HK-2 (cell line): ENCODE measurements at regions not wholly inside any gene's neighbourhood (a gene's known extent, or its start where the extent isn't known, plus 50 kb on each side); places are given as distances from the start of the nearest gene placed in this dataset.
"Not testable (repeated sequence)": the region's sequence is repeated elsewhere in the genome, so short reads cannot be mapped to it uniquely, and the experiment has no call there.

Experiments used
- DNase-seq: peaks from one replicate; pipeline ENCODE4 v3.0.0-alpha.2; 2018; ENCODE audit not compliant: unreplicated experiment

DNA sequence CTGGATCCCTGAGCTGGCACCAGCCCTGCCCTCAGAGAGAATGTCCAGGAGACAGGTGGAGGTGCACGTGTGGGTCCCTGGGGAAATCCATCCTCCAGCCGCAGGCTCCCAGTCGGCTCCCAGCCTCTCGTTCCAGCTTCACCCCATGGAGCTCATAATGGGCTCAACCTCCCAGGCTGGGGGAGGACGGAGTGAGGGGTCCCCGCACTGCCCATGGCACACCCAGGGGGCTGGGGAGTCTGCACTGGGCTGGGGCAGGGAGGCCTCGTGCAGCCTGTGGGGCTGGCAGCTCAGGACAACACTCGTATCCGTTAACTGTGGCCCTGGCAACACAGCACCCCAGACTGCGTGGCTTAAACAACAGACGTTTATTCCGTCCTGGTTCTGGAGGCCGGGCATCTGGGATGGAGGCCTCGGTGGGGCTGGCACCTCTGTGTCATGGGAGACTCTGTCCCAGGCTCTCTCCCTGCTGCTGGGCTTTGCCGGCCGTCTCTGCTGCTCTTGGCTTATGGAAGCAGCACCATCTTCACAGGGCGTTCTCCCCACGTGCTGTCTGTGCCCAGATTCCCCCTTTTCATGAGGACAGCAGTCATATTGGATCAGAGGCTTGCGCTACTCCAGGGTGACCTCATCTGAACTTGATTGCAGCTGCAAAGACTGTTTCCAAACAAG lies 223.6 kb downstream of the TMEM121 start:
- not testable (repeated sequence) for DNase-seq

DNA sequence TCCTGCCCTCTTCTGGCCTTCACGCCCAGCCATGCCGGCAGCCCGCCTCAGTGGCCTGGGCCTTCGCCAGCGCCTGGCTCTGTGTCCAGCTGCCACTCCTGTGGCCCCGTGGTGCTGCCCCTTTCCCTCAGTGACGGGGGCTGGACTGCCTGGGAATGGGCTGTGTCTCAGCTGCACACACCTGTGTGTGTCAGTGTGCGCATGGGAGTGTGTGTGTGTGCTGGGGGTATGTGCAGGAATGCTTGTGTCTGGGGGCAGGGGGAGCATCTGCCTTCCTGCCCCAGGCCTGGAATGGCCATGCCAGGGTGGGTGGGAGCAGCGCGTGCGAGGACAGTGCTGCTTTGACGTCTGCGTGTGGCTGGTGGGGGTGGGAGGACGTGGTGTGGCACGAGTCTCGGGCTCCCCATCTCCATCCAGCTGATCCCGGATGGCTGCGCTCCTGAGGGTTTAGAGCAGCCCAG lies 224.9 kb downstream of the TMEM121 start:
- DNase-seq = not testable (repeated sequence)

DNA sequence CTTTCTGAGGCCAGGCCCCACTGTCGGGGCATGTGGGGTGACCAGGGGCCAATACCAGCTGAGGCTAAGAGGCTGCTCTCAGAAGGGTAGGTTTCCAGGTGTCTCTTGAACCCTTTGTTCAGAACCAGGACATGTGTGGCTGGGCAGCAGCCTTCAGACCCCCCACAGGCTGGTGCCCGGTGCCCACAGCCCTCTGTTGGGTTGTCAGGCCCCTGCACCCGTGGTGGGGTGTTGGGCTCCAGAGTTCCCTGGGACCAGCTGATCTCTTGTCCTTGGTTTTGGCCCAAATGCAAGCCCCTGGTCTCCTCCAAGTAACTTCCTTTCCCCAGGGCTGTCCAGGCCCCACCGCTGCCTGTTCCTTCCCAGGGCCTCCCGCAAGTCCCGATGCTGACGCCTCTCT lies 226.0 kb downstream of the TMEM121 start:
- DNase-seq = not testable (repeated sequence)

DNA sequence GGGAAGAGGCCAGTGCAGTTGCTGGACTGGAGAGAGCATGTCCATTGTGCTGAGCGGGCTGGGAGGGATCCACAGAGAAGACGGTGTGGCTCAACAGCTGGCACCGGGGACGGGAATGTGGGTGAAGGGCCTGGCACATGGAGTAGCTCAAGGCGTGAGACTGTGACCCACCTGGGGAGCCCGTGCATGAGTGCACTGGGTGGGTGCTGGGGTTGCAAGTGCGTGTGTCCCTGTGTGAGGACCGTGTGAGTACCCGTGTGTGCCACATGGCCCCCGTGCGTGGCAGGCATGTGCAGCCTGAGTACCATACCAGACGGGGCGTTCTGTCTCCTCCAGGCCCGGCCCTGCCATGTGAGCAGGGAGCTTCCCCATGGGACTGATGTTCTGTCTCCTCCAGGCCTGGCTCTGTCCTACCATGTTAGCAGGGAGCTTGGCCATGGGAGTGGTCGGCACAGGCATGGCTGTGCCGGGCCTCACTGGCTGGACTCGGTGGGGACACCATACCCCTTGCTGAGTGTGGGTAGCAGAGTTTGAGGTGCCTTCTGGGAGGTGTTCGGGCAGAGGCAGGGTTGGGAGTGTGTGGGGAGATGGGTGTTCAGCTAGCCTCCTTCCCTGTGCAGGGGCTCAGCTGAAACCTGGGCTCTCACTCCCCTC lies 234.4 kb downstream of the TMEM121 start:
- DNase-seq = no peak

DNA sequence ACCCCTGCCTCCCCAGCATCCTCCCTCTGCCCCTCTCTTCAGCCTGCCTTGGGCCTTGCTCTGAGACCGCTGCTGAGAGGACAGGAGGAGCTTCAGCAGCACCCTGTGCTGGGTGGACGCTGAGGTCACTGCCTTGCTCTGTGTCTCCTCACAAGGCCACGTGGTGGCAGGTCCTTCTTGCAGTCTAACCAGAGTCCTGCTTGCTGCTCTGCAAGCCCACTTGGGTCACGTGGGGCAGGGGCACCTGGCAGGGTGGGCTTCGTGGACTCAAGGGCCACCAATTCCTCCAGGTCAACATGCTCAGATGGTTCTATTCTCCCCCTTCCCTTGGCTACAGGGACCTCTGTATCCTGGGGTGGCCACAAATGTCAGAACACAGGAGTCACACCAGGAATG lies 235.0 kb downstream of the TMEM121 start:
- not testable (repeated sequence) for DNase-seq

DNA sequence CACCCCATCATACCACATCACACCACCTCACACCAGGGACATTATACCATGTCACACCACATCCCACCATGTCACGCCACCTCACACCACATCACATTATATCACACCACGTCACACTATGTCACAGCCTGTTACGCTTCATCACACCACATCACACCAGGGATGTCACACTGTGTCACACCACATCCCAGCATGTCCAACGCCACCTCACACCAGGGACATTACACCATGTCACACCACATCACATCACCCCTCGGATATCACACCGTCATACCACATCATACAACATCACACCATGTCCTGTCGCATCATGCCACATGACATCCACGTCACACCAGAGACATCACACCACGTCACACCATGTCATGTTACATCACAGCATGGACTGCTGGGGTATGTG lies 235.5 kb downstream of the TMEM121 start:
- no peak for DNase-seq

DNA sequence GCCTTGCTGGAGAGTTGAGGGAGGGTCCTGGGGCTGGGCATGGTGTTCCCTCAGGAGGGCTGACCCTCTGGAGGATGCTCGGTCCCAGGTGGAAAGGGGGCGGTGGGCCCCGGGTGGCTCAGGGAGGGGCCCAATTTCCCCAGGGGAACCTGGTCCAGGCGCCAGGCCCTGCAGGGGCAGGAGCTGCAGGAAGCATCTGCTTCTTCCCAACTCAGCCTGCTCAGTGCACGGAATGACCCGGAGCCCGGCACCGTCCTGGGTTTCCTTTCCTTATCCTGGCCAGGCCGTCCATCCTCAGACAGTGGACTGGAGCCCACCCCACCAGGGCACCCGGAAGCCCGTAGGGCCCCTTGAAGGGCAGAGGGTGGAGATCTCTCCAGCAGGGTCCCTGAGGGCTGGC lies 235.9 kb downstream of the TMEM121 start:
- DNase-seq = not testable (repeated sequence)

DNA sequence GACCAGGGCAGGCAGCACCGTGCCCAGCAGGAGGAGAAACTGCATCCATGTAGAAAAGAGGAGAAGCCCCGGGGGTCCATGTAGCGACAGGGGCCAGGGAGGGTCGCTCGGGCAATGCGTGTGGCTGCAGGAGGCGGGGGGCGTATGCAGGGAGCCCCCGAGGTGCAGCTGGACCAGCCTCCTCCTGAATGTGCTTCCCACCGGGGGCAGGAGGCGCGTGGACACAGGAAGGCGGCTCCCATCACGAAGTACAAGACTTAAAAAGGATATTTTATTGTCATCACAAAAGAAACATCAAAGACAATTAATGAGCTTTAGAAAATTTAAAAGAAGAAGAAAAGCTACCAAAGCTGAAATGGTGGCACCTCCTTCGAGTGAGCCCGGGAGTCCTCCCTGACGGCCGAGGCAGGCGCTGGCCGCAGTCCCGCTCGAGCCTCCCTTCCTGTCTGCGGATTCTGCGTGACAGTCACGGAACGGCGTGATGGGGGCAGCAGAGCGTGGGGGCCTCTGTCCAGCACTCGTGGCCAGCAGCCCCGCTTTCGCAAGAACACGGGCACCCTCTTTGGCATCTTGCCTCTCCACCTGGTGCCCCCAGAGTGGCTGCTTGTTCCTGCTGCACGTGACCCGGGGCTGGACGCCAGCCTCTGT lies 238.0 kb downstream of the TMEM121 start:
- DNase-seq = not testable (repeated sequence)

DNA sequence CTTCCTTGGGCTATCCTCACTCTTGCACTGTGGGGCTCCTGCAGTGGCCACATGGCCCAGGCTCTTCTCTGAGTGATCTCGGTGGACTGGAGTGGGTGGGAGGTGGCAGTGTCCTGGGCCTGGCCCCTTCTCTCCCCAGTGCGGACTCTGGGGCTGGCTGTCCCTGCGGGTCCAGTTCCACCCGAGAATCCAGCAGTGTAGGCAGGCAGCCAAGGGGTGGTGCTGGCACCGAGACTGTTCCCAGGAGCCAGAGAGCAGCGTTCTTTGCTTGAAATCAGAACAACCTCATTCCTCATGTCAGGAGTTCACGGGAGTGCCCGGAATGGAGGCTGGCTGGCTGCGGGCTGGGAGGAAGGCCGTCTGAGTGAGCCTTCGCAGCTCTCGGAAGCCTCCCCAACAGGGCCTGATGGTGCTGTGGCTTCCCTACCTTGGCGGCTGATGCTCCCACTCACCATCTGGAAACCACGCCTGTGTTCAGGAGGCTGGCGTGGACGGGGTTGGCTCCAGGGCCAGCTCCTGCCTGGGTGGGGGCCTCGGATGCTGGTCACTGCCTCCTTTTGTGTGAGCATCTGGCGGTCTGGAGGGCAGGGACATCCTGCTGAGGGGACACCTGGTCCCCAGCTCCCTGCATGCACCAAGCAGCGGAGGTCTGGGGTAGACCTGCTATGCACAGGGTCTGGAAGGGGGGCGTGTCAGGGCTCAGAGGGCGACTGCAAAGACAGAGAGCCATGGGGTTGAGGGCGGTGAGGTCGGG lies 238.9 kb downstream of the TMEM121 start:
- not testable (repeated sequence) for DNase-seq

DNA sequence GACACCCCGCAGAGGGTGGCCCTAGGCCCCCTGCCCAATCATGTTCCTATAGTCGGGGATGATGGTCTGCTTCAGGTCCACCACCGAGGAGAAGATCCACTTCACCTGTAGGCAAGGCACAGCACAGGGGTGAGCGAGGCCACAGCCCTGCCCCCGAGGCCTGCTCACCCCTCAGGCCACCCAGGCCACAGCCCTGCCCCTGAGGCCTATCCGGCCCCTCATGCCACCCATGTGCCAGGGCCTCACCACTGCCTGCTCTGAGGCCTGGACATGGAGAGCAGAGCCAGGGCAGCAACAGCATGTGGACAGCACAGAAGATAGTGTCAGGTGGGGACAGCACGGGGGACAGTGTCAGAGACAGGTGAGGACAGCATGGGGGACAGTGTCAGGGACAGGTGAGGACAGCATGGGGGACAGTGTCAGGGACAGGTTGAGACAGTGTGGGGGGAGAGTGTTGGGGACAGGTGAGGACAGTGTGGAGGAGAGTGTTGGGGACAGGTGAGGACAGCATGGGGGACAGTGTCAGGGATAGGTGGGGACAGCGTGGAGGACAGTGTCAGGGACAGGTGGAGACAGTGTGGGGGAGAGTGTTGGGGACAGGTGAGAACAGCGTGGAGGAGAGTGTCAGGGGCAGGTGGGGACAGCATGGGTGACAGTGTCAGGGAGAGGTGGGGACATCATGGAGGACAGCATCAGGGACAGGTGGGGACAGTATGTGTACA lies 239.7 kb downstream of the TMEM121 start:
- DNase-seq = no peak

DNA sequence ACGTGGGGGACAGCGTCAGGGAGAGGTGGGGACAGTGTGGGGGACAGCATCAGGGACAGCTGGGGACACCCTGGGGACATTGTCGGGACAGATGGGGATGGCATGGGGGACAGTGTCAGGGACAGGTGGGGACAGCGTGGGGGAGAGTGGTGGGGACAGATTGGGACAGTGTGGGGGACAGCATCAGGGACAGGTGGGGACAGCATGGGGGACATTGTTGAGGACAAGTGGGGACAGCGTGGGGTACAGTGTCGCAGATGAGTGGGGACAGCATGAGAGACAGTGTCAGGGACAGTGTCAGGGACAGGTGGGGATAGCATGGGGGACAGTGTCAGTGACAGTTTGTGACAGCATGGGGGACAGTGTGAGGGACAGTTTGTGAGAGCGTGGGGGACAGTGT lies 240.9 kb downstream of the TMEM121 start:
- DNase-seq = no peak

DNA sequence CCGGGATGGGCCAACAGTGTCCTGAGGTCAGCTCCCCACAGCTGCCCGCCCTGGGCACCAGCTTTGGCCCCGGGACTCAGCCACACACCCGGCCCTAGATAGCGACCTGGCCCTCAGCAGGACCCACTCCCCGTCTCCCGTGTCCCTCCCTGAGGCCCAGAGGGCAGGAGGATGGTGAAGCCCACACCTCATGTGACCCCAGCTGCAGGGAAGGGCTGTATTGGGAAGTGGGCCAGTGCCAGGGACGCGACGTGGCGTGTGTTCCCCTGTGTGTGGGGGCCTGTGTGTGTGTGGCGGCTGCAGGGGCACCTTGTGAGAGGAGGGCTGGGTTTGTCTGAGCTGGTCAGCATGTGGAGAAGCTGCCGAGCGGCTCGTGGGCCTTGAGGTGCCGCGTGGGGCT lies 241.7 kb downstream of the TMEM121 start:
- not testable (repeated sequence) for DNase-seq

DNA sequence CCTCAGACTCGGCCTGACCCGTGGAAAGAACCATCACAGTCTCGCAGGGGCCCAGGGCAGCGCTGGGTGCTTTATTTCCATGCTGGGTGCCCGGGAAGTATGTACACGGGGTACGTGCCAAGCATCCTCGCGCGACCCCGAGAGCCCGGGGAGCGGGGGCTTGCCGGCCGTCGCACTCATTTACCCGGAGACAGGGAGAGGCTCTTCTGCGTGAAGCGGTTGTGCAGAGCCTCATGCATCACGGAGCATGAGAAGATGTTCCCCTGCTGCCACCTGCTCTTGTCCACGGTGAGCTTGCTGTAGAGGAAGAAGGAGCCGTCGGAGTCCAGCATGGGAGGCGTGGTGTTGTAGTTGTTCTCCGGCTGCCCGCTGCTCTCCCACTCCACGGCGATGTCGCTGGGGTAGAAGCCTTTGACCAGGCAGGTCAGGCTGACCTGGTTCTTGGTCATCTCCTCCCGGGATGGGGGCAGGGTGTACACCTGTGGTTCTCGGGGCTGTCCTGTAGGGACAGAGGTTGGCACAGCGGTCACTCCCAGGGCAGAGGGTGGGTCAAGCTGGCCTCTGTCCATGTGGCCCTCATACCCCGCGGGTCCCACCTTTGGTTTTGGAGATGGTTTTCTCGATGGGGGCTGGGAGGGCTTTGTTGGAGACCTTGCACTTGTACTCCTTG lies 242.8 kb downstream of the TMEM121 start:
- not testable (repeated sequence) for DNase-seq

DNA sequence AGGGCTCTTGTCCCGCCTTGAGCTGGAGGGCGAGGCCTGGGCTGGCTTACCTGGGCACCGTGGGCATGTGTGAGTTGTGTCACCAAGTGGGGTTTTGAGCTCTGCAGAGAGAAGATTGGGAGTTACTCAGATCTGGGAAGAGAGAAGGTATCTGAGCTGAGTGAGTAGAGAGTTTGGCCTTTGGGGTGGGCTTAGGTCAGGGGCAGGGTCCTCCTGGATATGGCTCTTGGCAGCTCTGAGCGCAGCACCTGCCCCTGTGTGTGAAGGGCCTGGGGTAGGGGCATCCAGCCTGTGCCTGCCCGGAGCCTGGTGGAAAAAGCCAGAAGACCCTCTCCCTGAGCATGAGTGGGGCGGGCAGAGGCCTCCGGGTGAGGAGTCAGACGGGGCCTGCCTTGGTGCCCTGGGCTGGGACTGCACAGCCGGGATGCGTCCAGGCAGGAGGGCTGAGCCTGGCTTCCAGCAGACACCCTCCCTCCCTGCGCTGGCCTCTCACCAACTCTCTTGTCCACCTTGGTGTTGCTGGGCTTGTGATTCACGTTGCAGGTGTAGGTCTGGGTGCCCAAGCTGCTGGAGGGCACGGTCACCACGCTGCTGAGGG lies 244.3 kb downstream of the TMEM121 start:
- not testable (repeated sequence) for DNase-seq

DNA sequence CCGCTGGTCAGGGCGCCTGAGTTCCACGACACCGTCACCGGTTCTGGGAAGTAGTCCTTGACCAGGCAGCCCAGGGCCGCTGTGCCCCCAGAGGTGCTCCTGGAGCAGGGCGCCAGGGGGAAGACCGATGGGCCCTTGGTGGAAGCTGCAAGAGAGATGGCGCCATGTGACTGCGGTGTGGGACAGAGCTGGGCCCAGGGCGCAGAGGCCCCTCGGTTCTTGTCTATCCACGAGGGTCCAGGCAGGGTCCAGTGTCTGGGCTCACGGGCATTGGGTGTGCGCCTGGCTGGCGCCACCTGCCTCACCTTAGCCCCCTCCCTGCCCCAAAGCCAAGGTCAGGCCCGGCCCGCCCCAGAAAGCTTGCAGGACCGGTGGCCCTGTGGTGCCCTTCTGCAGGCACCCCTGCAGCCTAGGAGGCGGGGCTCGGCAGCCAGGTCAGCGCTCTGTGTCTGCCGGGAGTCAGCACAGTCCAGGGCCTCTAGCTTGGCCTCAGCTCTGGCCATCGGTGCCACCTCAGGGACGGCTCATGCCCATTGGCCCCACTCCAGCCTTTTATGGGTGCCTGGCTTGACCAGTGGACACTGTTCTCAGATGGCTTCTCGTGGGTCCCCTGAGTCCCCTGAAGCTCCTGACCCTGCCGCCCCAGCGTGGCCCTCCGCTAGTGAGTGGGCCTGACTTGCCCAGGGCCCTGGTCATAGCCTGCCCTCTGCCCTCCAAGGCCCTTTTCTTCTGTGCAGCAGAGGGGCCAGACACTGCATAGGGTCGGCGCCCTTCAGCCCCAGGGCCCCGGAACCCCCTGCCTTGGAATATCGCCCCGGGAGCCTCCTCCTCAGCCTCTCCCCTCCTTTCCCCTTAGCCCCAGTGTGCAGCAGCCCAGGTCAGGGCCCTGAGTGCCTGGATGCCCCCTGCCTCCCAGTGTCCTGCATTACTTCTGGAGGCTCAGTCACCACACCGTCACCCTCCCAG lies 245.2 kb downstream of the TMEM121 start:
- DNase-seq = not testable (repeated sequence)

DNA sequence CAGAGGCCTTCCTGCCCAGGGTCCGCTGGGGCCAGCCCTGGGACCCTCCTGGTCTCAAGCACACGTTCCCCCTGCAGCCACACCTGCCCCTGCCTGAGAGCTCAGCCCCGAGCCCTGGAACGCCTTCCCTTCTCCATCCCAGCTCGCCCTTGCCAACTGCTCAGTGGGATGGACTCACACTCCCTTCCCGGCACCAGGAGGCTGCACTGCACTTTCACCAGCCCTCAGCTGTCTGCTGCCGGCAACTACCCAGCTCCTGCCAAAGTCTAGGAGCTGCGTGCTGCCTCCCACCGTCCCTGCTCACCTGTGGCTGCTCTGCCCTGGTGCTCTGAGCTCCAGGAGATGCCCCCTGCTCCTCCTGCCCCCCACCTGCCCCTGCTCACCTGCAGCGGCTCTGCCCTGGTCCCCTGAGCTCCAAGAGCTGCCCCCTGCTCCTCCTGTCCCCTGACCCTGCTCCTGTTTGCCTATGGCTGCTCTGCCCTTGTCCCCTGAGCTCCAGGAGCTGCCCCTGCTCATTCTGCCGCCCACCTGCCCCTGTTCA lies 246.4 kb downstream of the TMEM121 start:
- not testable (repeated sequence) for DNase-seq

DNA sequence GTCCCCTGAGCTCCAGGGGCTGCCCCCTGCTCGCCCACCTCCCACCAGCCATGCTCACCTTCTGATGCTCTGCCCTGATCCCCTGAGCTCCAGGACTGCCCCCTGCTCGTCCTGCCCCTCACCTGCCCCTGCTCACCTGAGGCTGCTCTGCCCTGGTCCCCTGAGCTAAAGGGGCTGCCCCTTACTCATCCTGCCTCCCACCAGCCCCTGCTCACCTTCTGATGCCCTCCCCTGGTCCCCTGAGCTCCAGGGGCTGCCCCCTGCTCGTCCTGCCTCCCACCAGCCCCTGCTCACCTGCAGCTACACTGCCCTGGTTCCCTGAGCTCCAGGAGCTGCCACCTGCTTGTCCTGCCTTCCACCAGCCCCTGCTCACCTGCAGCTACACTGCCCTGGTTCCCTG lies 247.2 kb downstream of the TMEM121 start:
- DNase-seq = no peak

DNA sequence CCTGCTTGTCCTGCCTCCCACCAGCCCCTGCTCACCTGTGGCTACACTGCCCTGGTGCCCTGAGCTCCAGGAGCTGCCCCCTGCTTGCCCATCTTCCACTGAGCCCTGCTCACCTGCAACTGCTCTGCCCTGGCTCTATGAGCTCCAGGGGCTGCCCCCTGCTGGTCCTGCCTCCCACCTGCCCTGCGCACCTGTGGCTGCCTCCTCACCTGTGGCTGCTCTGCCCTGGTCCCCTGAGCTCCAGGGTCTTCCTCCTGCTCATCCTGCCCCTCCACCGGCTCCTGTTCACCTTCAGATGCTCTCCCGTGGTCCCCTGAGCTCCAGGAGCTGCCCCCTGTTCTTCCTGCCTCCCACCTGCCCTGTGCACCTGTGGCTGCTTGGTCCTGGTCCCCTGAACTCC lies 247.6 kb downstream of the TMEM121 start:
- no peak for DNase-seq
